IMR-90 (cell line): ENCODE measurements at regions not wholly inside any gene's neighbourhood (a gene's known extent, or its start where the extent isn't known, plus 50 kb on each side); places are given as distances from the start of the nearest gene placed in this dataset.

Experiments
- ATAC-seq: fragments of 200-7000 bp; cut with Tn5 transposase; 2 replicates; pipeline ENCODE4 v1.9.1; 2020; ENCODE audit warnings: low read depth, mild to moderate bottlenecking, moderate library complexity
- BruUV-seq: library from RNA; stranded (reverse); fragments of 400-500 nt; replicated peaks from 2 replicates; lab custom pipeline; 2021; lab: Mats Ljungman, UMichigan
- CTCF ChIA-PET: fragments of 300-600 bp; formaldehyde crosslinking; extraction: SDS; loops from one replicate; lab custom pipeline; 2021; ENCODE audit warnings: antibody characterized with exemption; lab: Yijun Ruan, JAX
- POLR2A ChIA-PET: fragments of 300-600 bp; sonication (Branson Sonifier 250); formaldehyde crosslinking; loops from one replicate; lab custom pipeline; 2022; ENCODE audit warnings: antibody characterized with exemption; ENCODE audit not compliant: unreplicated experiment; lab: Charles Lee
- DNase-seq: peaks from one replicate; pipeline ENCODE4 v3.0.0; 2013
- H2AFZ ChIP-seq: replicated peaks from 2 replicates; pipeline ENCODE3; 2013; ENCODE audit warnings: low read length, mild to moderate bottlenecking; ENCODE audit not compliant: poor library complexity
- H2AK5ac ChIP-seq: 2 replicates; pipeline ENCODE4 v1.6.1; 2013; ENCODE audit warnings: low read depth, low read length, inconsistent platforms
- H2AK9ac ChIP-seq: replicated peaks from 2 replicates; pipeline ENCODE3; 2013; ENCODE audit warnings: mild to moderate bottlenecking, low read depth, low read length, moderate library complexity; ENCODE audit not compliant: poor library complexity
- H2BK120ac ChIP-seq: 2 replicates; pipeline ENCODE4 v1.6.1; 2013; ENCODE audit warnings: low read depth, low read length, inconsistent platforms
- H2BK15ac ChIP-seq: 3 replicates; pipeline ENCODE4 v1.6.1; 2013; ENCODE audit warnings: low read depth, low read length, inconsistent platforms
- H2BK20ac ChIP-seq: 2 replicates; pipeline ENCODE4 v1.6.1; 2013; ENCODE audit warnings: low read depth, mild to moderate bottlenecking, inconsistent platforms, low read length, moderate library complexity
- H2BK5ac ChIP-seq: 2 replicates; pipeline ENCODE4 v1.6.1; 2013; ENCODE audit warnings: mild to moderate bottlenecking, low read depth, low read length, inconsistent platforms; ENCODE audit not compliant: poor library complexity, severe bottlenecking
- H3K14ac ChIP-seq: replicated peaks from 2 replicates; pipeline ENCODE4 v1.6.1; 2013; ENCODE audit warnings: low read depth, low read length, inconsistent platforms
- H3K18ac ChIP-seq: 2 replicates; pipeline ENCODE4 v1.6.1; 2013; ENCODE audit warnings: low read depth, low read length, control low read depth
- H3K23ac ChIP-seq: 2 replicates; pipeline ENCODE4 v1.6.1; 2013; ENCODE audit warnings: low read depth, low read length, inconsistent platforms
- H3K27ac ChIP-seq: 2 replicates; pipeline ENCODE4 v1.5.1; 2013; ENCODE audit warnings: mild to moderate bottlenecking, control low read depth, low read length; ENCODE audit not compliant: insufficient read depth
- H3K27me3 ChIP-seq: 2 replicates; pipeline ENCODE4 v1.6.1; 2013; ENCODE audit warnings: low read length; ENCODE audit not compliant: control insufficient read depth, insufficient read depth
- H3K36me3 ChIP-seq: 2 replicates; pipeline ENCODE4 v1.6.1; 2013; ENCODE audit warnings: low read length, mixed read lengths; ENCODE audit not compliant: control insufficient read depth, insufficient read depth
- H3K4ac ChIP-seq: 2 replicates; pipeline ENCODE4 v1.6.1; 2013; ENCODE audit warnings: low read depth, low read length, inconsistent platforms
- H3K4me1 ChIP-seq: 2 replicates; pipeline ENCODE4 v1.6.1; 2013; ENCODE audit warnings: low read length, mixed read lengths; ENCODE audit not compliant: control insufficient read depth, insufficient read depth
- H3K4me2 ChIP-seq: 2 replicates; pipeline ENCODE4 v1.6.1; 2013; ENCODE audit warnings: low read depth, mild to moderate bottlenecking, control low read depth, low read length, moderate library complexity
- H3K4me3 ChIP-seq: 2 replicates; pipeline ENCODE4 v1.5.1; 2013; ENCODE audit warnings: low read depth, mild to moderate bottlenecking, control low read depth, low read length, moderate library complexity; ENCODE audit not compliant: insufficient read depth
- H3K56ac ChIP-seq: 2 replicates; pipeline ENCODE4 v1.6.1; 2013; ENCODE audit warnings: low read length, inconsistent platforms; ENCODE audit not compliant: insufficient read depth; ENCODE audit errors: extremely low read depth
- H3K79me1 ChIP-seq, 2 experiments: 2 replicates each; pipeline ENCODE4 v1.6.1; 2013; ENCODE audit warnings: low read length in 2 of 2, inconsistent platforms in 1 of 2, low read depth in 1 of 2
- H3K9ac ChIP-seq: 2 replicates; pipeline ENCODE4 v1.6.1; 2013; ENCODE audit warnings: low read depth, low read length, control low read depth
- H3K9me1 ChIP-seq: 2 replicates; pipeline ENCODE4 v1.6.1; 2013; ENCODE audit warnings: low read length, inconsistent platforms; ENCODE audit not compliant: insufficient read depth
- H3K9me3 ChIP-seq: 2 replicates; pipeline ENCODE4 v1.6.1; 2013; ENCODE audit warnings: low read length; ENCODE audit not compliant: control insufficient read depth, insufficient read depth
- H4K20me1 ChIP-seq: 2 replicates; pipeline ENCODE4 v1.6.1; 2013; ENCODE audit warnings: low read length, inconsistent platforms; ENCODE audit not compliant: insufficient read depth
- H4K5ac ChIP-seq: 2 replicates; pipeline ENCODE4 v1.6.1; 2013; ENCODE audit warnings: mild to moderate bottlenecking, low read depth, low read length, control low read depth
- H4K8ac ChIP-seq, 2 experiments: 2 replicates each; pipeline ENCODE4 v1.6.1; 2013; ENCODE audit warnings: low read depth in 2 of 2, low read length in 2 of 2, control low read depth in 1 of 2, inconsistent platforms in 1 of 2
- H4K91ac ChIP-seq: 2 replicates; pipeline ENCODE4 v1.6.1; 2013; ENCODE audit warnings: low read depth, low read length, inconsistent platforms; ENCODE audit not compliant: insufficient read depth
- BHLHE40 ChIP-seq: fragments of 150-350 bp; IDR thresholded peaks from 2 replicates; pipeline ENCODE4 v1.6.1; 2016; ENCODE audit warnings: mild to moderate bottlenecking, low read depth, low read length
- CEBPB ChIP-seq: IDR thresholded peaks from 2 replicates; pipeline ENCODE4 v1.6.1; 2012; ENCODE audit warnings: low read depth, low read length, improper control_type of control experiment
- CHD1 ChIP-seq: IDR thresholded peaks from 2 replicates; pipeline ENCODE4 v1.6.1; 2012; ENCODE audit warnings: low read depth, low read length, improper control_type of control experiment
- FOS ChIP-seq: fragments of 150-350 bp; IDR thresholded peaks from 2 replicates; pipeline ENCODE4 v1.6.1; 2016; ENCODE audit warnings: low read depth, low read length
- MAFK ChIP-seq: IDR thresholded peaks from 2 replicates; pipeline ENCODE4 v1.6.1; 2012; ENCODE audit warnings: low read depth, low read length, improper control_type of control experiment
- MAZ ChIP-seq: IDR thresholded peaks from 2 replicates; pipeline ENCODE4 v1.6.1; 2012; ENCODE audit warnings: low read depth, mild to moderate bottlenecking, low read length, improper control_type of control experiment, moderate library complexity, borderline replicate concordance
- MXI1 ChIP-seq: IDR thresholded peaks from 2 replicates; pipeline ENCODE4 v1.6.1; 2012; ENCODE audit warnings: low read depth, mild to moderate bottlenecking, low read length, moderate library complexity, borderline replicate concordance
- NFE2L2 ChIP-seq: fragments of 150-350 bp; IDR thresholded peaks from 2 replicates; pipeline ENCODE4 v1.6.1; 2016; ENCODE audit warnings: low read depth, mild to moderate bottlenecking, low read length
- POLR2A ChIP-seq: IDR thresholded peaks from 2 replicates; pipeline ENCODE4 v1.6.1; 2012; ENCODE audit warnings: mild to moderate bottlenecking, low read depth, low read length
- RAD21 ChIP-seq: IDR thresholded peaks from 2 replicates; pipeline ENCODE4 v1.6.1; 2012; ENCODE audit warnings: low read length, improper control_type of control experiment
- RCOR1 ChIP-seq: IDR thresholded peaks from 2 replicates; pipeline ENCODE4 v1.6.1; 2012; ENCODE audit warnings: mild to moderate bottlenecking, low read length, improper control_type of control experiment; ENCODE audit not compliant: insufficient replicate concordance
- RFX5 ChIP-seq: IDR thresholded peaks from 2 replicates; pipeline ENCODE4 v1.8.0; 2012; ENCODE audit warnings: low read depth, mild to moderate bottlenecking, low read length, moderate library complexity
- SMC3 ChIP-seq: fragments of 150-350 bp; IDR thresholded peaks from 2 replicates; pipeline ENCODE4 v1.6.1; 2016; ENCODE audit warnings: low read depth, mild to moderate bottlenecking, antibody characterized with exemption, low read length, moderate library complexity
- USF2 ChIP-seq: fragments of 150-350 bp; IDR thresholded peaks from 2 replicates; pipeline ENCODE4 v1.6.1; 2017; ENCODE audit warnings: mild to moderate bottlenecking, antibody characterized with exemption, low read length, low read depth
- WGBS, 2 experiments: methylation state at CpG; one replicate each; pipeline versions ENCODE4 v1.1.5 to v1.1.7; 2013; ENCODE audit warnings: missing lambda C conversion rate in 2 of 2; ENCODE audit not compliant: insufficient read length in 1 of 2; ENCODE audit errors: extremely low coverage in 2 of 2; 5-methylcytosine and 5-hydroxymethylcytosine counted together
- dilution Hi-C: fragments of 300-500 bp; cut with HindIII; formaldehyde crosslinking; loops from one replicate; pipeline ENCODE4 v1.14.3; 2018; ENCODE audit warnings: low sequenced_read_pairs; ENCODE audit not compliant: unreplicated experiment
- in situ Hi-C: fragments of 300-500 bp; cut with MboI; formaldehyde crosslinking; loops from 3 replicates; pipeline ENCODE4 v1.14.3; 2019; ENCODE audit warnings: low sequenced_read_pairs, inconsistent platforms, mixed read lengths
- intact Hi-C: fragments of 100-400 bp; cut with micrococcal nuclease; formaldehyde crosslinking; loops from 2 replicates; pipeline ENCODE4 v1.10.0; 2022
- TF ChIP-seq, protein P1 (sequence below): conservative IDR thresholded peaks from 2 replicates; pipeline ENCODE4 v1.5.1; 2012; ENCODE audit warnings: mild to moderate bottlenecking, low read depth, low read length, improper control_type of control experiment
- TF ChIP-seq, protein P2 (sequence below): fragments of 150-350 bp; IDR thresholded peaks from 2 replicates; pipeline ENCODE4 v1.6.1; 2016; ENCODE audit warnings: low read depth, mild to moderate bottlenecking, low read length, moderate library complexity, borderline replicate concordance

GRCh38 chr2:14779252-14779651, 146.7 kb downstream of the LRATD1 start:
- no peak overlapping the region for H2BK15ac ChIP-seq
- no peak overlapping the region for H3K4me3 ChIP-seq
- no peak overlapping the region for H3K4me2 ChIP-seq
- no peak overlapping the region for H3K9ac ChIP-seq
- H3K4me1 ChIP-seq, result no peaks in the 10 kb centered on the region
- no peak overlapping the region for H3K14ac ChIP-seq
- dilution Hi-C loops (no loop called here), intact Hi-C loops (no loop called here), in situ Hi-C loops (no loop called here)
- no peak overlapping the region for H2BK20ac ChIP-seq
- no peak overlapping the region for H2BK5ac ChIP-seq
- no peak overlapping the region for H2AFZ ChIP-seq
- H3K23ac ChIP-seq, result no peak overlapping the region
- no peaks in the 10 kb centered on the region for H4K20me1 ChIP-seq
- H4K5ac ChIP-seq, result no peak overlapping the region
- no peaks in the 10 kb centered on the region for H3K9me1 ChIP-seq
- no peaks in the 10 kb centered on the region for H3K79me1 ChIP-seq
- H3K36me3 ChIP-seq, result no peaks in the 10 kb centered on the region
- no peak overlapping the region for H2BK120ac ChIP-seq
- no peak overlapping the region for H3K56ac ChIP-seq
- no peak for TF ChIP-seq RAD21
- no peak for TF ChIP-seq CHD1
- no peak for TF ChIP-seq BHLHE40
- TF ChIP-seq, protein P1, sequence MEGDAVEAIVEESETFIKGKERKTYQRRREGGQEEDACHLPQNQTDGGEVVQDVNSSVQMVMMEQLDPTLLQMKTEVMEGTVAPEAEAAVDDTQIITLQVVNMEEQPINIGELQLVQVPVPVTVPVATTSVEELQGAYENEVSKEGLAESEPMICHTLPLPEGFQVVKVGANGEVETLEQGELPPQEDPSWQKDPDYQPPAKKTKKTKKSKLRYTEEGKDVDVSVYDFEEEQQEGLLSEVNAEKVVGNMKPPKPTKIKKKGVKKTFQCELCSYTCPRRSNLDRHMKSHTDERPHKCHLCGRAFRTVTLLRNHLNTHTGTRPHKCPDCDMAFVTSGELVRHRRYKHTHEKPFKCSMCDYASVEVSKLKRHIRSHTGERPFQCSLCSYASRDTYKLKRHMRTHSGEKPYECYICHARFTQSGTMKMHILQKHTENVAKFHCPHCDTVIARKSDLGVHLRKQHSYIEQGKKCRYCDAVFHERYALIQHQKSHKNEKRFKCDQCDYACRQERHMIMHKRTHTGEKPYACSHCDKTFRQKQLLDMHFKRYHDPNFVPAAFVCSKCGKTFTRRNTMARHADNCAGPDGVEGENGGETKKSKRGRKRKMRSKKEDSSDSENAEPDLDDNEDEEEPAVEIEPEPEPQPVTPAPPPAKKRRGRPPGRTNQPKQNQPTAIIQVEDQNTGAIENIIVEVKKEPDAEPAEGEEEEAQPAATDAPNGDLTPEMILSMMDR, result no peak
- TF ChIP-seq RFX5, result no peak
- no peak for TF ChIP-seq MAZ
- TF ChIP-seq CEBPB, result no peak
- TF ChIP-seq RCOR1, result no peak
- TF ChIP-seq, protein P2, sequence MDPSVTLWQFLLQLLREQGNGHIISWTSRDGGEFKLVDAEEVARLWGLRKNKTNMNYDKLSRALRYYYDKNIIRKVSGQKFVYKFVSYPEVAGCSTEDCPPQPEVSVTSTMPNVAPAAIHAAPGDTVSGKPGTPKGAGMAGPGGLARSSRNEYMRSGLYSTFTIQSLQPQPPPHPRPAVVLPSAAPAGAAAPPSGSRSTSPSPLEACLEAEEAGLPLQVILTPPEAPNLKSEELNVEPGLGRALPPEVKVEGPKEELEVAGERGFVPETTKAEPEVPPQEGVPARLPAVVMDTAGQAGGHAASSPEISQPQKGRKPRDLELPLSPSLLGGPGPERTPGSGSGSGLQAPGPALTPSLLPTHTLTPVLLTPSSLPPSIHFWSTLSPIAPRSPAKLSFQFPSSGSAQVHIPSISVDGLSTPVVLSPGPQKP, result no peak
- no peak for TF ChIP-seq FOS
- no peak for TF ChIP-seq NFE2L2
- TF ChIP-seq MXI1, result no peak
- TF ChIP-seq MAFK, result no peak
- TF ChIP-seq USF2, result no peak
- TF ChIP-seq SMC3, result no peak
- TF ChIP-seq POLR2A, result no peak
- H3K18ac ChIP-seq, result no peak overlapping the region
- H3K4ac ChIP-seq, result no peak overlapping the region
- peaks cover 2% of the 10 kb centered on the region; the same call in 1 of the 2 replicates for H3K9me3 ChIP-seq
- 33% methylated on average over 4 of the region's 4 CpGs; no CpG with 5 or more reads in 1 of the 2 experiments for WGBS, 2 experiments
- CTCF ChIA-PET, result no interaction called here
- no peak for ATAC-seq
- no peak overlapping the region for H4K91ac ChIP-seq
- no peak overlapping the region for H2AK5ac ChIP-seq
- no peak for DNase-seq
- no peak overlapping the region for H4K8ac ChIP-seq
- H2AK9ac ChIP-seq, result no peak overlapping the region
- BruUV-seq, result no TSS peak
- POLR2A ChIA-PET, result no interaction called here
- no peak overlapping the region for H3K27ac ChIP-seq
- no peaks in the 10 kb centered on the region for H3K27me3 ChIP-seq
